Hematopoietic multipotent progenitor cell treated with erythropoietin and hydrocortisone succinate and interleukin-3 and kit ligand, for 4 days (in vitro differentiated cells): ENCODE measurements at regions not wholly inside any gene's neighbourhood (a gene's known extent, or its start where the extent isn't known, plus 50 kb on each side); places are given as distances from the start of the nearest gene placed in this dataset.

Source experiments
- DNase-seq: peaks from one replicate; pipeline ENCODE4 v3.0.0-alpha.2; 2015

DNA sequence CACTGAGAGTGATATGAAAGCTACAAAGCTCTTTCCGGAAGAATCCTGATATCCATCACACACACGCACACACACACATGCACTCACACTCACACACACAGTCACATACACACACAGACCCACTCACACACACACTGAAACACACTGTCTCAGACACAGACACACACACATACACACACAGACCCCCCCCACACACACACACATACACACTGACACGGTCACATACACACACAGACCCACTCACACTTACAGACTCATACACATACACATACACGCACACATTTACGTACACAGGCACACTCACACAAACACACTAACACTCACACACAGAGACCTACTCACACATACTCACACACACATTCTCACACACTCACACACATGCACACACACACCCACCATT, 58.6 kb downstream of the LIG4 start:
- DNase-seq, result no peak

DNA sequence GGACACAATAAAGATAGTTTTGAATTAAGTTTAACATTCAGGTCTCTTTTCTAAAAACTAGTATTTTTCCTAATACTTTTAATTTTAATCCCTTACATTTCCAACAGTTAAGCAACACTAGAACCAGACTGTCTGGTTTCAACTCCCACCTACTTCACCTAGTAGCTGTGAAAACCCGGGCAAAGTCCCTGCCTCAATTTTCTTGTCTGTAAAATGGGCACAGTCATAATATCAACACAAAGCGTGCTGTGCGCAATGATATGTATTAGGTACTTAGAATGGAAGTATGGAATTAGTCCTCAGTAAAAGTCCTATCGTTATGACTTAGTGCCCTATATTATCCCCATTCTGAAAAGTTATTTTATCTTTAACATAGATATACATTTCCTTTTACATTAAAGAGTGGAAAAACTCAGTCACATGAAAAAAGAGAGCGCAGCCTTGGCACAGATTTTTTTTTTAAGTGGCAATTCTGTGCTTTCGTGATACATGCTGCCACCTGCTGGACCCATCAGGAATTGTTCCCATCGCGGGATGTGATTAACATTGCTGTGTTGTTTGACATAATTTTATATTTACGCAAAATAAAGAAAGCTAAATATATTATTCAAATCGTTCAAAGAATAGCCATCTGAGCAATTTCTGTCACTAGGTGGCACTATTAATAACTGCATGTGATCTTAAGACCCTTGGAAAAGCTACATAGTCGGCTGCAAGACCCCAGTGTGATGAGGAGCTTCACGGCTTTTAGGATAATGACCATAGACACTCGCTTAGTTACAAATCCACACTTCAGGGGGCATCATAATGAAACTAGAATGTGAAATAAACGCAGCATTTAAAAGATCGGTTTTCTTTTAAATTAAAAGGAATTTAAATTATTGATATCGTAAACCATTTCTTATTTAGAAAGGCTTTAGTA, 59.9 kb downstream of the LIG4 start:
- peak; percentile 66 for DNase-seq

GRCh38 chr13:108154421-108154858, 60.9 kb downstream of the LIG4 start:
- no peak for DNase-seq

DNA sequence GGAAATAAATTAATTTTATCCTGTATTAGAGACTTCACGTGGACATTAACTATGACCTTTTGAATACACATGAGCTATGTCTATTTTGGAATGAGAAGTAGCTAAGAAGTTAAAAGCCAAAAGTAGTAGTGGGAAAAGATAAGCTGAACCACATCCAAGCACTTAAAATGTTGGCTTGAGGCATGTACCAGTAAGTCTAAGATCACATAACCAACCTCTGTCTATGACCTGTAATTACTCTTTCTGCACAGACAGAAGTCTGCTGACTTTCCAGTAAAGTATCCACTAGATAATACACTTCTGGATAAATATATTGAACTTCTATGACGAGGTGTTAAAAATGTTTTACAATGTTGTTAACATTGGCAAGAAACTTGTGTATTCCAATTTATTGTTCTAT, 68.7 kb downstream of the LIG4 start:
- DNase-seq, result no peak

DNA sequence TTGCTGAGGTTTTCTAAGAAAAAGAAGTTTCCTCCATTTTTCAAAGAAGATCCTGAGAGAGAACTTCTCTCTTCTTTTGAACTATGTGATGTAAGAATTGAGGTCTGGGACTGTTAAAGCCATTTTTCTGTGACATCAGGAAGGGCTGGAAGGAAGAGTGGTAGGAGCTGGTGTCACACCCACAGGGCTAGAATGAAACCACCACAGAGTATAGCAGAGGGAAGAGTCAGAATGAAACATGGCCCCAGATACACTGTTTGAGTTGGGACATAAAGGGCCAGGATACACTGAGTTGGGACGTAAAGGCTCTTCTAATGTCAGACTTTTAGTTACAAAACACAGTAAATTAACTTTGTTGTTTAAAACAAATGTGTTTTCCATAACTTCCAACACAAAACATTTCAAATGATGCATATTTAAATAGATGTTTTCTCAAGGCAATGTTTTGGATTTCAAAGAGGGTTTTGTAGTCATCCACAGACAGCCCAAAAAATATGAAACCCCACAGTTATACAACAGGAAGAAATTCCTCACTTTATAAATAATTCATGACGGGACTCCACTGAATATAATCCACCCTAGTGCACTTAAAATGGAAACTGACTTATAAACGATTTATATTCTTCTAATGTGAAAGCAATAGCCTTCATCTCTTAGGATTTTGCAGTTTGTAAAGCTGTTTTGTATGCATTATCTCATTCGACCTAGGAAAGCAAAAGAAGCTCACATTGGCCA, 72.5 kb downstream of the LIG4 start:
- no peak for DNase-seq

GRCh38 chr13:108137176-108137575, 78.2 kb downstream of the LIG4 start:
- DNase-seq, result no peak

- DNase-seq, result no peak
These were observed 87.9 kb downstream of the LIG4 start for GRCh38 chr13:108127406-108127805.

- DNase-seq, result no peak
These were observed 89.3 kb downstream of the LIG4 start for GRCh38 chr13:108126056-108126455.

DNA sequence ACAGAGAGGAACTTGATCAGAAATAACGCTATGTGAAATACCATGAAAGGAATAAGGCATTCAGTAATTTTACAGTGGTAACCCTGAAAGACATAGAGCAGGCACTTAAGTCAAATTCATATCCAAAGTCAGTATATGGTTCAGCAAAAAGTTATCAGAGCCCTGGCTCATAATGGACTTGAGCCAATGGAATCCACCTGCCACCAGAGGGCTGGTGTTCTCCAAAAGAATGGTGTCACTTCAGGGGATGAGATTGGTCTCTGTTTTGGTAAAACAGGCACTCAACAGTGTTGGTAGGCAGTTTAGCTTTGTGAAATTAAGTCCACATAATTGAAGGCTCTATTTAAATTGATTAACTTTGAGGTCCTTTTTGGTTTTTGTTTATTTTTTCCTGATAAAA, 93.9 kb downstream of the LIG4 start:
- peak; percentile 3 for DNase-seq

GRCh38 chr13:108120856-108121255, 94.5 kb downstream of the LIG4 start:
- DNase-seq, result no peak

DNA sequence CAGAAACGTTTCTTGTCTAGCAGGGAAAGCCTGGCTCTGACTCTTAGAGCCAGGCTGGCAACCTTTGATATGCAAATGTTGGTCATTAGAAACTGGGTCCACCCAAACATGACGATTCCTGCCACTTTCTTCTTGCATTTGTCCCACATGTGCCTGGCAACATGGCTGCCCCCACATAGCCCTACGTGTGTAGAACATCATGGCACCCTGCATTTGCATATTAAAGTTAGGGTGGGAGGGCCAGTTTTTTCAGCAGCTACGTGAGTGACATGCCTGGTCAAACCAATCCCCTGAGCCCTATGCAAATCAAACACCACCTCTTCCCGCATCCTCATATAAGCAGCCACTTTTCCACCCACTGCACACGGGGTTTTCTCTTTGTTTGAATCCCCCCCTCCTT, 95.0 kb downstream of the LIG4 start:
- DNase-seq, result no peak

DNA sequence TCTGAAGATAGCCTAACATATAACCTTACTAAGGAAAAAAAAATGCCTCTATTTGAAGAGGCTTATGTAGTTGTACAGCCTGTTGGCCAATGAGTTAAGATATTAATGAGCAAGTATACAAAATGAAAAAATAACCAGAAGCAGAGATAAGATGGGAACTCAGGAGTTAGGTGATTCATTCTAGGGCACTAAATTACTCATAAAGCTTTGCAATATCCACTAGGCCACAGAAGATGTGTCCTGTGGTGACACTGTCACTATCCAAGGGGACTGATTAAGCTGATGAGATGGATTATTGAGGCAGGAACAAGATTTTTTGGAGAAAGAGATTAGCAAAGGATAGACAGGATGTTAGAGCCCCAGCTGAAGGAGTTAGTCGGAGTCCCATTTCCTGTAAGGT, 99.6 kb downstream of the LIG4 start:
- no peak for DNase-seq

GRCh38 chr13:108113407-108113806, 101.9 kb downstream of the LIG4 start:
- no peak for DNase-seq

GRCh38 chr13:108104736-108105135, 110.6 kb downstream of the LIG4 start:
- no peak for DNase-seq

- DNase-seq, result no peak
These were observed 112.6 kb downstream of the LIG4 start for GRCh38 chr13:108102771-108103170.

DNA sequence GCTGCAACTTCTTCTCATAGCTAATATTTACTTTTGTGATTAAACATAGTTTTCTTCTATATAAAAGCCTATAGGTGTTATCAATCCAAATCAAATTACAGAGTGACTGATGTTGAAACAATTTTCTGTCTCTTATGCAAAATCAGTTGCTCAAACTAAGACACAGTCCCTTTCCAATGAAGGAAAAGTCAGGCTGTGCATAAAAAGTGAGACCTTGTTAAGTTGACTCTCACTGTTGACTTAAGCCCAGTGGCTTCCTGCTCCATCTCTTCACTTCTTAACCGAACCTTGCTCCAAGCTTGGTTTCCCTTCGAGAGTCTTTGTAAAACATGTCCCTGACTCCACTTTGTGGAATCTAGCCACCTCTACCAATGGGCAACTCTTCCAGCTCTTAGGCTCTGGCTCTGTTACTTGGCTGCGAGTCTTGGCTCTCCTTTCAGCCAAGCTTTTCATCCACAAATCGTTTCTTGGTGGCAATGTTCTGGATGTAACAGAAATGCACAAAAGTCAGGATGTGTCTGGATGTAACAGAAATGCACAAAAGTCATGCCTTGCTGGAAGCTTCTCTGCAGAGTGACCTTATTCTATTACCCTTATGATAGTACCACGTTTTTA, 118.9 kb downstream of the LIG4 start:
- no peak for DNase-seq

DNA sequence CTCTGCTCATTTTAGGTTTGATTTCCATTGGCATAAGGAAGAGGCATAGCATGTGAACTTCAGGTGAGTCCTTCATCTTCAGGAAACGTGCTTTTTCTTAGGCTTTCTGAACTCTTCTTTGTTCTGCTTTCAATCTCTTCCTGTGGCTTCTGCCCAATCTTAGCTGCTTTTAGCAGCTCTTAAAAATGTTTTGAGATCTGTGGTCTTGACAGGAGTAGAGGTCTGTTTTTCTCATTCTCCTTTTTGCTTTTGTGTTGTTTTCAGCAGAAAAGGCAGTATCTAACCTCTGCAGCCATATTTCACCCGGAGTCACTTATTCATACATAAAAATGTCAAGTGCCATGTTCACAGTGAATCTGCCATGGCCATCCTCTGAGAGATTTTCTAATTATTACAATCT, 120.3 kb downstream of the LIG4 start:
- DNase-seq, result no peak

- DNase-seq, result no peak
These were observed 121.7 kb downstream of the LIG4 start for GRCh38 chr13:108093616-108094015.

GRCh38 chr13:108087810-108088209, 127.5 kb downstream of the LIG4 start:
- DNase-seq, result no peak

DNA sequence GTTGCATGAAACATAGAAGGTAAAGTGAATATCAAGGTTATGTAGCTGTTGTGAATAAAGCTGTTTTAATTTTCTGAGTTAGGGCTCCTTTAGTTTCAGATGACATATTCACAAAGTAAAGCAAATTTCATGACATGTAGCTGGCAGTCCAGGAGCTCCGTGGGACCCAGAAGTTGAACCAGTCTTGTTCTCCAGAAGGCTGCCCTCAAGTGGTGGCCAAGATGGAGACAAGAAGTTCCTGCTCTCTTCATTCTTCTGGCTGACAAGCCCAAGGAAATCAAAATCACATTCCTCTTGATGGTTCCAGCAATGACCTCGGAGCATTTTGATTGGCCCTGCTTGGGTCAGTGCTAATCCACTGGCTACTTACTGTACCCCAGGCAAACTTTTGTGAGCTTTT, 128.7 kb downstream of the LIG4 start:
- peak; percentile 4 for DNase-seq

DNA sequence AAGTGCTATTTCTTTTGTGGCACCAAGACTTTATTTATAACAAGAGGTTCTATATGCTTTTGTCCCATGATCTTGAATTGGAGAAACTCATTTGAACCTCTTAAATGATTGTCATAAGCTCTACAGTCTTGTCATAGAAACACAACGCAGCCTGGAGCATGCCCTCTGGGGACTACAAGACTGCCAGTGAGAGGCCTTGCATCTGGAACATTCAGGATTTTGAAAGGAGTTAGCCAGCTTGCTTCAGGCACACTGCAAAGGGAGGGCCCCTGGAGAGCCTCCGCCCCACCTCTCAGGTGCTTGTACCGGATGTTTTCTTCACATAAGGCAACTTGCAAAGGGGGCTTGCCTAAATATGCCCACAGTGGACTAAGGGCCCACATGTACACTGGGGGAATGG, 130.5 kb downstream of the LIG4 start:
- no peak for DNase-seq

DNA sequence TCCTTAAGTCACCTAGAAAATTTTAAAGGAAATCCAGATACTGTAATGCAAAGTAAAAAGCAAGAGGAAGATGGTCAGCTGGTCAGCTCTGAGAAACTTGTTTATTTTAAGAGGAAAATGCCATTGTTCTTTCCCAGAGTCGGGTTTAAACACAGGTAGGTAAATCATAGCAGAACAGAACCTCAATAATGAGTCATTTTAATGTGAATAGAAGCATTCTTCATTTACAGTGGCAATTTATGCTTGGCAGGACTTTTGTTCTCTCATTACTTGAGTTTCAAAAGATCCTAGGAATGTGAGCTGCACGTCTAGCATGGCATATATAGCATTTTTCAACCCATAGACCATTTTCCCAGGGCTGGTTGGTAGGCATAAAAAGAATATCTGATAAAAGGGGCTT, 132.3 kb downstream of the LIG4 start:
- no peak for DNase-seq

GRCh38 chr13:108082481-108082880, 132.9 kb downstream of the LIG4 start:
- no peak for DNase-seq

DNA sequence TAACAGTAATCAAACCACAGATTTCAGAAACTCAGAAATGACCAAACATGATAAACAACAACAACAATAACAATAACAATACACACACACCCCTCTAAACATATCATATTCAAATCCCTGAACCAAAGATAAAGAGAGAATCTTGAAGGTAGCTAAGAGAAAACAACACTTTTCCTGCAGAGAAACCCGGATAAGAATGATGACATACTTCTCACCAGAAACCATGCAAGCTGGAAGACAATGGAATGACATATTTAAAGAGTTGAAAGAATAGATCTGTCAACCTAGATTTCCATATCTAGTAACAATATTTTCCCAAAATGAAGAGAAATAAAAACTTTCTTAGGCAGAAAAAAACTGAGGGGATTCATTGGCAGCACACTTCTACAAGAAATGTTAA, 138.1 kb downstream of the LIG4 start:
- DNase-seq, result no peak
